KMS-11 (cell line): ENCODE measurements at regions not wholly inside any gene's neighbourhood (a gene's known extent, or its start where the extent isn't known, plus 50 kb on each side); places are given as distances from the start of the nearest gene placed in this dataset.
"Not testable (repeated sequence)": the region's sequence is repeated elsewhere in the genome, so short reads cannot be mapped to it uniquely, and the experiment has no call there.

Experiments used
- H2AFZ ChIP-seq: fragments of 200-600 bp; sonication (generic); 2 replicates; pipeline ENCODE4 v1.6.1; 2016; ENCODE audit warnings: antibody characterized with exemption, mixed run types, low read depth
- H3K27ac ChIP-seq: fragments of 200-600 bp; sonication (generic); 2 replicates; pipeline ENCODE4 v1.6.1; 2016; ENCODE audit warnings: mild to moderate bottlenecking, mixed run types
- H3K27me3 ChIP-seq: fragments of 200-600 bp; sonication (generic); 2 replicates; pipeline ENCODE4 v1.6.1; 2017; ENCODE audit warnings: mild to moderate bottlenecking, low read depth, mixed run types, moderate library complexity; ENCODE audit not compliant: insufficient read depth
- H3K36me3 ChIP-seq: fragments of 200-600 bp; sonication (generic); 2 replicates; pipeline ENCODE4 v1.6.1; 2017; ENCODE audit warnings: mild to moderate bottlenecking, mixed run types; ENCODE audit not compliant: insufficient read depth
- H3K4me1 ChIP-seq: fragments of 200-600 bp; sonication (generic); 2 replicates; pipeline ENCODE4 v1.6.1; 2016; ENCODE audit warnings: mild to moderate bottlenecking, low read depth, mixed run types; ENCODE audit not compliant: poor library complexity, severe bottlenecking
- H3K4me2 ChIP-seq: fragments of 200-600 bp; sonication (generic); 2 replicates; pipeline ENCODE4 v1.7.0; 2016; ENCODE audit warnings: mild to moderate bottlenecking, mixed run types
- H3K4me3 ChIP-seq: fragments of 200-600 bp; sonication (generic); IDR thresholded peaks from 2 replicates; pipeline ENCODE4 v1.6.1; 2017; ENCODE audit warnings: low read depth, low read length, mixed read lengths; ENCODE audit not compliant: insufficient read depth
- H3K79me2 ChIP-seq: fragments of 200-600 bp; sonication (generic); 2 replicates; pipeline ENCODE4 v1.6.1; 2016; ENCODE audit warnings: low read depth, mixed run types; ENCODE audit not compliant: insufficient read depth
- H3K9ac ChIP-seq: fragments of 200-600 bp; sonication (generic); 2 replicates; pipeline ENCODE4 v1.6.1; 2016; ENCODE audit warnings: mild to moderate bottlenecking, mixed run types
- H4K20me1 ChIP-seq: fragments of 200-600 bp; sonication (generic); 2 replicates; pipeline ENCODE4 v1.6.1; 2016; ENCODE audit warnings: mild to moderate bottlenecking, mixed run types; ENCODE audit not compliant: insufficient read depth
- TF ChIP-seq, protein P1 (sequence below): fragments of 200-600 bp; sonication (generic); conservative IDR thresholded peaks from 2 replicates; pipeline ENCODE4 v1.6.1; 2017; ENCODE audit warnings: low read depth, mild to moderate bottlenecking, antibody characterized with exemption, low read length, moderate library complexity, mixed read lengths

DNA sequence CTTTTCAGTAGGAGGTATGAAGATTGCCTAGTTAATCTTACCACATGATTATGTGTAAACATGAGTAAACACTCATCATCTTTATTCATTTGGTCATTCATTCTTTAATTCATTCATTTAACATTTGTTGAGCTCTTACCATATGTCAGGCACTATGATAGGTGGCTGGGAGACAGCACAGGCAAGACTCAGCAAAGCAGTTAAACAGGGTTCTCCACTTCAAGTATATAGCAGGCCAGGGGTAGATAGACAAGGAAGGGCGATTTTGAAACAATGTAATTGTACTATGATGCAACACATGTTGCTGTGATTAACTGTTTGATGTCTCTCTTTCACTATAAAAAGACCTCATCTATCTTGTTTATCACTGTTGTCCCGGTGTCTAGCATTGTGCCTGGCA is 84.3 kb upstream of the GPR101 start:
- Histone ChIP-seq H3K27ac (no peak overlapping the region), H3K79me2 (no peaks in the 10 kb centered on the region), H3K27me3 (no peaks in the 10 kb centered on the region), H3K9ac (no peak overlapping the region), H3K4me2 (no peak overlapping the region), H3K4me3 (no peak overlapping the region), H3K36me3 (no peaks in the 10 kb centered on the region), H3K4me1 (no peaks in the 10 kb centered on the region), H2AFZ (no peak overlapping the region), H4K20me1 (no peaks in the 10 kb centered on the region)
- TF ChIP-seq, protein P1, sequence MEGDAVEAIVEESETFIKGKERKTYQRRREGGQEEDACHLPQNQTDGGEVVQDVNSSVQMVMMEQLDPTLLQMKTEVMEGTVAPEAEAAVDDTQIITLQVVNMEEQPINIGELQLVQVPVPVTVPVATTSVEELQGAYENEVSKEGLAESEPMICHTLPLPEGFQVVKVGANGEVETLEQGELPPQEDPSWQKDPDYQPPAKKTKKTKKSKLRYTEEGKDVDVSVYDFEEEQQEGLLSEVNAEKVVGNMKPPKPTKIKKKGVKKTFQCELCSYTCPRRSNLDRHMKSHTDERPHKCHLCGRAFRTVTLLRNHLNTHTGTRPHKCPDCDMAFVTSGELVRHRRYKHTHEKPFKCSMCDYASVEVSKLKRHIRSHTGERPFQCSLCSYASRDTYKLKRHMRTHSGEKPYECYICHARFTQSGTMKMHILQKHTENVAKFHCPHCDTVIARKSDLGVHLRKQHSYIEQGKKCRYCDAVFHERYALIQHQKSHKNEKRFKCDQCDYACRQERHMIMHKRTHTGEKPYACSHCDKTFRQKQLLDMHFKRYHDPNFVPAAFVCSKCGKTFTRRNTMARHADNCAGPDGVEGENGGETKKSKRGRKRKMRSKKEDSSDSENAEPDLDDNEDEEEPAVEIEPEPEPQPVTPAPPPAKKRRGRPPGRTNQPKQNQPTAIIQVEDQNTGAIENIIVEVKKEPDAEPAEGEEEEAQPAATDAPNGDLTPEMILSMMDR, result no peak

DNA sequence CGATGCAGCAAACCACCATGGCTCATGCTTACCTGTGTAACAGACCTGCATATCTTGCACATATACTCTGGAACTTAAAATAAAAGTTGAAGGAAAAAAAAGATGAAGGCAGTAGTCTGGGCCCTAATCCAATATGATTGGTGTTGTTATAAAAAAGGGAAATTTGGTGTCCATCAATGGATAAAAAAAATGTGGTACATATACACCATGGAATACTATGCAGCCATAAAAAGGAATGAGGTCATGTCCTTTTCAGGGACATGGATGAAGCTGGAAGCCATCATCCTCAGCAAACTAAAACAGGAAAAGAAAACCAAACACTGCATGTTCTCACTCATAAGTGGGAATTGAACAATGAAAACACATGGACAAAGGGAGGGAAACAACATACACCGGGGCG is 74.1 kb upstream of the GPR101 start:
- not testable (repeated sequence) for H3K9ac ChIP-seq, H4K20me1 ChIP-seq, H3K27me3 ChIP-seq, H3K4me3 ChIP-seq, H3K36me3 ChIP-seq, H3K4me2 ChIP-seq, H3K4me1 ChIP-seq, H3K27ac ChIP-seq, H3K79me2 ChIP-seq, H2AFZ ChIP-seq

DNA sequence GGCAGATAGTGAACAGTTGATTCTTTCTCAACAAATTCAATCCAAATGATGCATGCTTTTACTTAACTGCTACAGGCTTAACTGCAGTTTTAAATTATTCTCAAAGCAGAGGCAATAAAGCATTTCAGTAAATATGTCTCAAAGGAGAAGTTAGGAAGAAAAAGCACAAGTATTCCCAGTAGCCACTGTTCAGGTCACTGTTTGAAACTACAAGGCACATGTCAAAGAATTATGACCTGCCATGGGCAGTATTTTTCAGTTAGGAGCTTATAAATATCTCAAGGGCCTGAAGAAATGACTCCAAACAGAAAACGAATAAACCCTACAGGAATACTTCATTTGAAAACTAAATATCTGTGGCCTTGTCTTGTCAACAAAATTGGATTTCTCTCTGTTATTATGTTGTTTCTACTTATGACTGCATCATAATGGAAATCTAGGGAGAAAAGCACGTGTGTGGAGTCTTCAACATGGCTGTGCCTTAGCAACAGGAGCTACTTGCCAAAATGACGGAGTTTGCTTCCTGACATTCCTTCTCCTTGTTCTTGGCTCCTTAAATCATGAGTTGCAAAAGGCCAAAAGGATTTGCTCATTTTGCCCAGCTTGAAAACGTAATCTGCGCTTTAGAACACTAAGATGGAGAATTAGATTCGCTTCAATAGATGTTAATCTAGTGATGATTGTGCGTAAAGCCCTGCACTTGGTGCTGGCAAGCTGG is 67.6 kb upstream of the GPR101 start:
- Histone ChIP-seq H2AFZ (no peak overlapping the region), H4K20me1 (no peaks in the 10 kb centered on the region), H3K4me2 (no peak overlapping the region), H3K27me3 (no peaks in the 10 kb centered on the region), H3K27ac (no peak overlapping the region), H3K4me1 (no peaks in the 10 kb centered on the region), H3K79me2 (no peaks in the 10 kb centered on the region), H3K4me3 (no peak overlapping the region), H3K36me3 (no peaks in the 10 kb centered on the region), H3K9ac (no peak overlapping the region)
- TF ChIP-seq, protein P1, result no peak
